Vagina (tissue), 2 donors: ENCODE measurements at regions not wholly inside any gene's neighbourhood (a gene's known extent, or its start where the extent isn't known, plus 50 kb on each side); places are given as distances from the start of the nearest gene placed in this dataset.

ENCODE experiments used
- POLR2AphosphoS5 ChIP-seq, 2 donors: sonication (generic); formaldehyde crosslinking; IDR thresholded peaks; one replicate each; pipeline ENCODE4 v1.9.0; 2017; ENCODE audit warnings: antibody characterized with exemption in 2 of 2, mild to moderate bottlenecking in 2 of 2, low read depth in 1 of 2; ENCODE audit not compliant: insufficient read depth in 1 of 2
- TF ChIP-seq, protein P1 (sequence below), 3 experiments: fragments of 450-650 bp in 2 of 3; fragments of 200-600 bp in 1 of 3; sonication (generic) in 1 of 3; IDR thresholded peaks; one replicate each; pipeline ENCODE4 v1.5.1; 2017 to 2019; ENCODE audit warnings: antibody characterized with exemption in 3 of 3, mild to moderate bottlenecking in 2 of 3, moderate library complexity in 2 of 3

DNA sequence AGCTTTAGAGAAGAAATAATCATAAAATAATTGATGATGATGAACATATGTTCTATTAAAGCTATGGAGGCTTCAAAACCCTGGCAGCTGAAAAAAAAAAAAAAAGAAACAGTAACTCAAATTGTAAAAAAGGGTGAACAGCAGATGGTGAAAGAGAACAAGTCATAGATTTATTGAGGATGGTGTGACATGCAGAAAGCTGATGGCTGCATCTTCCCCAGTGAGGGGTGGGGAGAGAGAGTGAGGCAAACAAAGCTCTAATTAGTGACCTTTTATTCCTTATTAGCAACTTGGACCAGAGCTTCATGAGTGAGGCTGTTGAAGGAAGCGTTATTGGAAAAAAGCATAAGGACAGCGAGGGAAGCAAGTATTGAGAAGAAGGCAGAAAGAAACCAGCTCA lies 191.7 kb downstream of the EDN1 start:
- TF ChIP-seq, protein P1, sequence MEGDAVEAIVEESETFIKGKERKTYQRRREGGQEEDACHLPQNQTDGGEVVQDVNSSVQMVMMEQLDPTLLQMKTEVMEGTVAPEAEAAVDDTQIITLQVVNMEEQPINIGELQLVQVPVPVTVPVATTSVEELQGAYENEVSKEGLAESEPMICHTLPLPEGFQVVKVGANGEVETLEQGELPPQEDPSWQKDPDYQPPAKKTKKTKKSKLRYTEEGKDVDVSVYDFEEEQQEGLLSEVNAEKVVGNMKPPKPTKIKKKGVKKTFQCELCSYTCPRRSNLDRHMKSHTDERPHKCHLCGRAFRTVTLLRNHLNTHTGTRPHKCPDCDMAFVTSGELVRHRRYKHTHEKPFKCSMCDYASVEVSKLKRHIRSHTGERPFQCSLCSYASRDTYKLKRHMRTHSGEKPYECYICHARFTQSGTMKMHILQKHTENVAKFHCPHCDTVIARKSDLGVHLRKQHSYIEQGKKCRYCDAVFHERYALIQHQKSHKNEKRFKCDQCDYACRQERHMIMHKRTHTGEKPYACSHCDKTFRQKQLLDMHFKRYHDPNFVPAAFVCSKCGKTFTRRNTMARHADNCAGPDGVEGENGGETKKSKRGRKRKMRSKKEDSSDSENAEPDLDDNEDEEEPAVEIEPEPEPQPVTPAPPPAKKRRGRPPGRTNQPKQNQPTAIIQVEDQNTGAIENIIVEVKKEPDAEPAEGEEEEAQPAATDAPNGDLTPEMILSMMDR (IDR thresholded peaks at IDR 0.05): no peak
- no peak for TF ChIP-seq POLR2AphosphoS5 (IDR thresholded peaks at IDR 0.05; ENCODE audit: insufficient read depth in 1 of 2, low read depth in 1 of 2)
